ENCODE measurements at regions not wholly inside any gene's neighbourhood (a gene's known extent, or its start where the extent isn't known, plus 50 kb on each side); places are given as distances from the start of the nearest gene placed in this dataset.
"Not testable (repeated sequence)": the region's sequence is repeated elsewhere in the genome, so short reads cannot be mapped to it uniquely, and the experiment has no call there.

- TF ChIP-seq POLR2AphosphoS5 (IDR thresholded peaks at IDR 0.05; ENCODE audit: low read depth) (no peak), CTCF (IDR thresholded peaks at IDR 0.05; ENCODE audit: insufficient read depth, low read length) (no peak)
- DNase-seq (ENCODE audit: low read depth in 1 of 2, low spot score in 1 of 2): no peak
Measured at GRCh38 chr12:13336216-13336615, 139.7 kb downstream of the EMP1 start.

GRCh38 chr12:13328535-13328934 is 132.0 kb downstream of the EMP1 start:
- H3K27me3 ChIP-seq (ENCODE audit: insufficient read depth, poor library complexity, severe bottlenecking): peaks cover 3% of the 10 kb centered on the region
- TF ChIP-seq GABPA (IDR thresholded peaks at IDR 0.05; ENCODE audit: low read depth) (no peak), POLR2AphosphoS5 (IDR thresholded peaks at IDR 0.05; ENCODE audit: low read depth) (no peak)
- DNase-seq (ENCODE audit: low read depth in 1 of 2, low spot score in 1 of 2): no peak
- no peak overlapping the region for H3K27ac ChIP-seq (replicated peaks)
- no peak overlapping the region for H3K4me3 ChIP-seq (replicated peaks; ENCODE audit: insufficient read depth, low read length)

More at GRCh38 chr12:13336216-13336615, 139.7 kb downstream of the EMP1 start:
- Histone ChIP-seq H3K27ac (replicated peaks) (no peak overlapping the region), H3K27me3 (ENCODE audit: insufficient read depth, poor library complexity, severe bottlenecking) (peaks cover 10% of the 10 kb centered on the region), H3K4me3 (replicated peaks; ENCODE audit: insufficient read depth, low read length) (no peak overlapping the region)

GRCh38 chr12:13326076-13326475 is 129.6 kb downstream of the EMP1 start:
- H3K27ac ChIP-seq (replicated peaks): no peak overlapping the region
- TF ChIP-seq GABPA (IDR thresholded peaks at IDR 0.05; ENCODE audit: low read depth) (no peak), SPI1 (IDR thresholded peaks at IDR 0.05; ENCODE audit: borderline replicate concordance, low read depth) (peak; percentile 10; the same call in 1 of the 2 replicates)
- H3K4me3 ChIP-seq (replicated peaks; ENCODE audit: insufficient read depth, low read length): no peak overlapping the region
- no peaks in the 10 kb centered on the region for H3K27me3 ChIP-seq (ENCODE audit: insufficient read depth, poor library complexity, severe bottlenecking)
- DNase-seq (ENCODE audit: low read depth in 1 of 2, low spot score in 1 of 2): no peak

- H3K27me3 ChIP-seq (ENCODE audit: insufficient read depth, poor library complexity, severe bottlenecking); DNase-seq (ENCODE audit: low read depth in 1 of 2, low spot score in 1 of 2): not testable (repeated sequence)
Measured at GRCh38 chr12:13325037-13325436, 128.5 kb downstream of the EMP1 start.

GRCh38 chr12:13318231-13319015 is 121.9 kb downstream of the EMP1 start:
- Histone ChIP-seq H3K27me3 (ENCODE audit: insufficient read depth, poor library complexity, severe bottlenecking) (peaks cover 4% of the 10 kb centered on the region), H3K27ac (replicated peaks) (no peak overlapping the region), H3K4me3 (replicated peaks; ENCODE audit: insufficient read depth, low read length) (no peak overlapping the region)
- no peak for DNase-seq (ENCODE audit: low read depth in 1 of 2, low spot score in 1 of 2)
- TF ChIP-seq SPI1 (IDR thresholded peaks at IDR 0.05; ENCODE audit: borderline replicate concordance, low read depth): no peak
- TF ChIP-seq GABPA (IDR thresholded peaks at IDR 0.05; ENCODE audit: low read depth): no peak
- TF ChIP-seq REST (IDR thresholded peaks at IDR 0.05; ENCODE audit: insufficient replicate concordance, low read depth): no peak
- no peak for TF ChIP-seq CTCF (IDR thresholded peaks at IDR 0.05; ENCODE audit: insufficient read depth, low read length)
- no peak for TF ChIP-seq POLR2AphosphoS5 (IDR thresholded peaks at IDR 0.05; ENCODE audit: low read depth)

More at GRCh38 chr12:13325037-13325436, 128.5 kb downstream of the EMP1 start:
- H3K27ac ChIP-seq (replicated peaks); H3K4me3 ChIP-seq (replicated peaks; ENCODE audit: insufficient read depth, low read length): not testable (repeated sequence)

- Histone ChIP-seq H3K27ac (replicated peaks) (no peak overlapping the region), H3K4me3 (replicated peaks; ENCODE audit: insufficient read depth, low read length) (no peak overlapping the region), H3K27me3 (ENCODE audit: insufficient read depth, poor library complexity, severe bottlenecking) (peaks cover 4% of the 10 kb centered on the region)
- DNase-seq (ENCODE audit: low read depth in 1 of 2, low spot score in 1 of 2): no peak
- no peak for TF ChIP-seq POLR2AphosphoS5 (IDR thresholded peaks at IDR 0.05; ENCODE audit: low read depth)
- TF ChIP-seq REST (IDR thresholded peaks at IDR 0.05; ENCODE audit: insufficient replicate concordance, low read depth): no peak
- TF ChIP-seq SPI1 (IDR thresholded peaks at IDR 0.05; ENCODE audit: borderline replicate concordance, low read depth): no peak
- no peak for TF ChIP-seq CTCF (IDR thresholded peaks at IDR 0.05; ENCODE audit: insufficient read depth, low read length)
Measured at GRCh38 chr12:13316587-13317246, 120.2 kb downstream of the EMP1 start.
